HG03520 (cell line): ENCODE measurements at regions not wholly inside any gene's neighbourhood (a gene's known extent, or its start where the extent isn't known, plus 50 kb on each side); places are given as distances from the start of the nearest gene placed in this dataset.
"Not testable (repeated sequence)": the region's sequence is repeated elsewhere in the genome, so short reads cannot be mapped to it uniquely, and the experiment has no call there.

Experiments
- ATAC-seq: cut with Tn5 transposase; IDR thresholded peaks from one replicate; pipeline ENCODE4 v1.9.1; 2021; ENCODE audit warnings: mild to moderate bottlenecking, moderate library complexity; ENCODE audit not compliant: unreplicated experiment

DNA sequence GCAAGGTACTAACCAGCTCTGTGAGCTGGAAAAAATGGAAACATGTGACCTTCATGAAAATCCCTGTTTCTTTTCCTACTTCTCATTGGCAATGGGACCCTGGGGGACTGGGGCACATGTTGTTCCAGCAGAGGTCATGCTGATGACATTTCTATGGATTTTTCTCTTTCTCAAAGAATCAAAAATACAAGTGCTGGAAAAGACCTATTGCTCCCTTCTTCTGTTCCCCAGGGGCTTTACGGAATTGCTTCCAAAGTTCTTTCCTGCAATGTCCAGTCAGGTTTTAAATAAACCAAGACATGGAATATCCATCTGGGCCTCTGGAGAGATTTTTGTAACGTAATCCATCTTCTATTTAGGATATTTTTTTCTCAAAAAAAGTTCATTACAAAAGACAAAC, 1006.1 kb upstream of the CELF4 start:
- no peak for ATAC-seq

DNA sequence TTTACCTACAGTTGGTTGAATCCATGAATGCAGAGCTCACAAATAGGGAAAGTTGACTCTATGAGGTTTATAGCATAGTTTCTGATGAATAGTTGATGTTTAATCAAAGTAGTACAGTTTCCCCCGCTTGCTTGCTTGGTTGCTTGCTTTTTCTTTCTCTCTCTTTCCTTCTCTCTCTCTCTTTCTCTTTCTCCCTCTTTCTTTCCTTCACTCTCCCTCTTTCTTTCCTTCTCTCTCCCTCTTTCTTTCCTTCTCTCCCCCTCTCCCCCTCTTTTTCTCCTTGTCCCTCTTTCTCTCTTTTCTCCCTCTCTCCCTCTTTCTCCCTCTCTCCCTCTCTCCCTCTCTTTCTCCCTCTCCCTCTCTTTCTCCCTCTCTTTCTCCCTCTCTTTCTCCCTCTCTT, 999.9 kb upstream of the CELF4 start:
- no peak for ATAC-seq

DNA sequence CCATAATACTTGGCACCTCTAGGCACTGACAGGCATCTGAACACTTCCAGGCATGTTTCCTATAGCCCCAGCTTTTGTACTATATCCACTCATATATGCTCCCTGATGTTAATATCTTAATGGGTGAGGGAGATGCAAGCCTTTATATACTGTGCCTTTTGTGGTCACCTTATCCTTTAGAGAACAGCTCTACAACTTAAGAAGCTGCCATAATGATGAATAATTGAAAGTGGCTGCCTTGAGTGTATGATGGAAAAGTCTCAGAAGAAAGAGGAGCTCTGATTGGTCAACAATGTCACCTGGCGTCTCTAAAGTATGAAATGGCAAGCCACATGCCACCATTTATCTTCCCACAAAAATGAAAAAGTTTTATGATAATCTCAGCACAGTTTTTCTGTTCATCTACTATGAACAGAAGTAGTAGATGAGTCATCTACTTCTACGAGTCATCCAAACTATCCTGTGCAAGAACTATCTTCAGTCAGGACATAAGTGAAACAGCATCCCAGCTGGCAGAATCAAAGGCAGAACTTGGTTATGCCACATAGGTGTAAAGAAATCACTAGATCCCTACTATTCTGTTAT, 997.9 kb upstream of the CELF4 start:
- ATAC-seq, result no peak

DNA sequence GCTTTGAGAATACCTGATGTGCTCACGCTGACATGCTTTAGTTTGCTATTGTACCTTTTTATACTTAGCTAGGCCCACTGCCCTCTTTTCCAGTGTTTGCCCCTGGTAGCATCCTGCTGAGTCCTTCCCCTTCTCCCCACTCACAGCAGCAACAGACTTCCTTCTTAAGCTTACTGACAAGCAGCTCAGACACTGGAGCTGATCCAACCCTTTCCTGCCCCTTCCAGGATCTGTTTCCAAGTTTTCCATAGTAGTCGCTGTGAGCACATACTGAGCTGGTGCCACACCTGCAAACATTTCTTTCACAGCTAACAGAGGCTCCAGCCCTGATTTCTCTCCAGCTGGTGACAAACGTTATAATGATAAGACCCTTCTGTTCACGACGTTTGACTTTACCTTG, 991.4 kb upstream of the CELF4 start:
- ATAC-seq, result no peak

DNA sequence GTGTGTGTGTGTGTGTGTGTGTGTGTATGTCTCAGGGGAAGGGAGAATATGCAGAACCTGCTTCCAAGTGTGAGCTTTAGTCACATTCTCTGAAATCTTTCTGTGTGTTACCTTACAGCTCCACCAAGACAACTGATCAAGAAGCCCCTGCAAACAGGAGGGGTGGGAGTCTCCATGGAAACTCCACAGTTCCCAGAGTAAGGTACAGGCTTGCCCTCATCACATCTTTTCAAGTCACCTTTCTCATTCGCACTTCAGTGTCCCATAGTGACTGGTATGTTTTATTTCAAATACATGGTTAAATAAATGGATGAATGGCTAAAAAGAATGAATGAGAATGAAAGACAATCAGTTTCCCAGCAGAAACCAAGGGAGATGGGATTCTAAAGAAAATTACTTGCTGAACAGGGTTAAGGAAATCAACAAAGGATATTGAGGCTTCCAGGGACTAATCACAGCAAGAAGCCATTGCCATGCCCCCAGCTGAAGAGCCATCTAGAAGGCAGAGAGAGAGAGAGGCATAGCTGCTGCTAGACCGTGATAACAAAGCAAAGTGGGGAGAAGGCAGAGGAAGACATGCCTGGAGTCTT, 987.2 kb upstream of the CELF4 start:
- ATAC-seq, result no peak

DNA sequence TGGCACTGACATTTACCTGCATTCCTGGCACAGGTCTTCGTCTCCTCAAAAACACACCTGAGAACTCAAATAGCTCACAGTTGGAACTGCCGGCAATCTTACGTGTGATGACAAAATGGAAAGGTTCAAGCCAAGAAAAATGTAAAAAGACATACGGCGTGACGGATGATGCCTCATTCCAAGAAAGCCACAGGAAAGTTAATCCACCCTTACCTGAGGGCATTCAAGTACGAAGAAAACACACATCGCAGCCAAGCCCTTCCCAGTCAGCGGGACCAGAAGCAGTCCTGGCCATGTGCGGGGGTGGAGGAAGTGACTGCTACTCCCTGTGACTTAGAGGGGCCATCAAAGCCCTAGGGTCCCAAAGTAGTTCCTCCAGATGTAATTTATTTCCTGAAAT, 986.3 kb upstream of the CELF4 start:
- no peak for ATAC-seq

DNA sequence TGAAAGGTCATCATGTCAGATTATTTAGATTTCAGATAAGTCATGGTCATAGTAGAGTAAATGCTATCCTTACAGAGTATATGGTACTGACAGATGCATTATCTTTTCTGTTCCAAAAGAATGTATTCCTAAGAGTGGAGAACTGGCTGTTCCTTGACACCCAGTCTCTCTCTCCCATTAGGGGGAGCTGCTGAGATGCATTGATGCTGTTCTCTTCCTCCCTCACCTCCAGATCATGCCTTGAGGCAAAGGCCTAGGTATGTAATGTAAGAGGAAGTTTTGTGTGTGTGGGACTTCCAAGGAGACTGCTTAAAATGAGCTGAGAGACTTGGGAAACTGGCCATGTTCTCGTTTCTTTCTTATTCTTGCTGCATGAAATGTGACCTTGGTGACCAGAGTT, 979.5 kb upstream of the CELF4 start:
- no peak for ATAC-seq

DNA sequence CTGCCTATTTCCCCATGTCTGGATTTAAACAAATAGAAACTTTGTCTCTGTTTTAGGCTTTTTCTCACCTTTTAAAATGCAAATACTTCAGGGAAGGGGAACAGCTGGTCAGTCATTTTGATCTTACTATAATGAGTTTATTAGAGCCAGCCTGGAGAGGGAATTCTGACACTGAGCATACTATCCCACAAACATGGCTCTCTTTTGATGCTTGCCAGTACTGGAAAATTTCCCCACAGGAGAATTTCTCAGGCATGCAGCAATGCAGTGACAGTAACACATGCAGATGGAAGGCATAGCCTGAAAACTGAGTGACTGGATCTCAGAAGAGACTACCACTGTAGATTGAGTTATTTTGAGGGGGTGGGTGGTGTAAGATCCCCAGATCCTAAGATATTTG, 974.3 kb upstream of the CELF4 start:
- ATAC-seq, result no peak

DNA sequence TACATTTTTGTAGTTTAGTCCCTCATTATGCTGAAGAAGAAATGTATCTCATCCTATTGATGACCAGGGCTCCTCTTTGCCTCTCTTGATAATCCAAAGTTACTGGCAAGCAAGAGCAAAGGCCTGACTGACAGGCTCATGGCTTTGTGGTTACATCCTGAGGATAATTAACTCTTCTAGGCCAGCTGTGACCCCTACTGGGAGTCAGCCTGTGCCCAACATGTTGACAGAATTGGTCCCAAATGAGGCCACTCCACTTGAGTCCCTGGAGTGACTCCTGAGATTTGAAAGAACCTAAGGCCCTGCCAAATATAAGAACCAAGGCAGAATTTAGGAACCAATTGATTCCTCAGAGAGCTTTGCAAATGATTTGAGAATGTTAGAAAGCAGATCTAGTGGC, 973.8 kb upstream of the CELF4 start:
- ATAC-seq, result no peak

DNA sequence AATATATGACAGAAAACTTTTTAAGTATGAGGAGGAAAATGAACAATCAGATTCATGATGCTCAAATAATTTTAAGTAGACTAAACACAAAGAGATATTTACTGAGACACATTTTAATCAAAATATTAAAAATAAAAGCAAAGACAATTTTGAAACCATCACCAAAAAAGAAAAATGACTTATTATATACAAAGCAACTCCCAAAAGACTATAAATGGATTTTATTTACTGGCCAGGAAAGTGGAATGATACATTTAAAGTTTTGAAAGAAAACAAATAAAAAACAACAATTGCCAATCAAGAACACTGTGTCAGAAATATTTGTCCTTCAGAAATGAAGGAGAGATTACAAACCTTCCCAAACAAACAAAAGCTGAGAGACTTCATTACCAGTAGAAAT, 968.5 kb upstream of the CELF4 start:
- ATAC-seq, result no peak

DNA sequence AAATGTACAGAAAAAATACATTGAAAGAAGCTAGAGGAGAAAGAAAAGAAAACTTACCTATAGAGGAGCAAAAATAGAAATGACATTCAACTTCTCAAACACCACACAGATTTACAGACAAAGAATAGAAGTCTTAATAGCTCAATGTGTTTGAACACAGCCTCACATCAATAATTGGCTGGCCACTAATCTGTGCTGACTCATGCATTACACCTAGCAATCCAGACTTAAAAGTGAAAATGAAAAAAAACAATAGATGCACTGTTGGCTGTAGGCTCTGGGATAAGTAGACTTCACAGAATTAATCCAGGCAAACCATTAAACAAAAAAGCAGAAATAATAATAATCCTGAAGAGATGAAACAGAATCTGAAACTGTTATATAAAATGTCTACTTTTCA, 961.3 kb upstream of the CELF4 start:
- ATAC-seq, result no peak

DNA sequence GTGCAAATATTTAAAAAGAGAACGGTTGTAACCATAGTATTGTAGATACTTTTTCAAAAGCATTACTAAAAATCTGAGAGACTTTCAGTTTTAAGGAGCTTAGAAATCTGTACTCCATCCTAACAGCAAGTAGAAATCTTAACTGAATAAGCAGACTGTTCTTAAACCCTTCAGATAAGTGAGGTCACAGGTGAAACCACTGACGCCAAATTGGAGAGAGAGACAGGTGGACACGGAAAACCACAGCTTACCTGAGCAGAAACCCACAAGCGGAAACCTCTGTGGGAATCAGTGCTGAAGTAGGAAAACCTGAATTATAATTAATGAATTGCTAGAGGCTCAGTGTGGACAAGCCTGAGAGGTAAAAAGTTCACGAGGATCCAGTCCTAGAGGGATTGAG, 959.4 kb upstream of the CELF4 start:
- ATAC-seq, result no peak

DNA sequence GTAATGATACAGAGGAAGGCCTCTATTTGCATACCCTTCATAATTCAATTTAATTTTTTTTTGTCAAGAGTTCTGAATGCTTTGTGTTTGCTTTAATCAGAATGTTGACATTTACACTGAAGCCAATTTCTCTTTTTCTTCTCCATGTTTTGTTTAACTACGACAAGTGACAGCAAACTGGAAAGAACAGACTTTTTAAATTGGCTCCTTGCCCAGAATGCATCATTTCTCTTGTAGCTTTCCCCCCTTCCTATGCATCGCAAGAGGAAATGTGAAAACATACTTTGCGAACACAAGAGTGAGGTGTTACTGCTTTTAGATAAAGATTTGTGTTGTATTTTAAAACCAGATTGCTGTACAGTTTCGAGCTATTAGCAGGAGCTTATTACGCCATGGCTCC, 955.2 kb upstream of the CELF4 start:
- ATAC-seq, result no peak

DNA sequence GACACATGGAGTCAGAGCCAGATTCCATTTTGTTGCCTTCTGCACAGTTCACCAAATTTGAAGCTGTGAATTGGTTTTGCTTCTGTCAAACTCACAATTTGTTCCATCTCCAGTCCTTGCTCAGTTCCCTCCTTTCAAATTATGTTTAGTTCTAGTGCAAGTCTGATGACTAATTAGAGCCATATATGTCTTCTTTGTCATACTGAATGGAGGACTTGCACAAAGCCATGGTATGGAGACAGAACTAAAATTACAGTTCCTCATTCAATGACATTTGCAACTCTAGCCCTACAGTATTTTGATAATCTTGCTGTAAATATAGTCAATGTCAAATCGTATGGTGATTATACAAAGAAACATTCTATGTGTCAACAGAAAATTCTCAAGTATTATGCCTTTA, 936.9 kb upstream of the CELF4 start:
- no peak for ATAC-seq

DNA sequence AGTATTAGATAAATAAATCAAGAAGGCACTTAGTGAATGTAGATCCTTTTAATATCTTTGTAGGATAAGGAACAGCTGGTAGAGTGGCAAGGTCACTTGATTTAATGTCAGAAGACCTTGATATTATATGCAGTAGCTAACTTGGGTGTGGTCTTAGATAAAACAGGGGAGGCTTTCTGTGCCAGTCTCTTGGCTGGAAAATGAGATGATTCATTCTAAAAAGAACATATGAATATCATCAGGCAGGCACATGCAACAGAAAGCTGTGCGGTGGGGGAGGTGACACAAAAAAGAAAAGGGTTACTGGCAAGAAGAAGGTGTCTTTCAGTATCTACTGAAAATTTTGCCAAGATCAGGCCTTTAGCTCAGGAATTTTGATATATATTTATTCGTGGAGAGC, 931.7 kb upstream of the CELF4 start:
- no peak for ATAC-seq

DNA sequence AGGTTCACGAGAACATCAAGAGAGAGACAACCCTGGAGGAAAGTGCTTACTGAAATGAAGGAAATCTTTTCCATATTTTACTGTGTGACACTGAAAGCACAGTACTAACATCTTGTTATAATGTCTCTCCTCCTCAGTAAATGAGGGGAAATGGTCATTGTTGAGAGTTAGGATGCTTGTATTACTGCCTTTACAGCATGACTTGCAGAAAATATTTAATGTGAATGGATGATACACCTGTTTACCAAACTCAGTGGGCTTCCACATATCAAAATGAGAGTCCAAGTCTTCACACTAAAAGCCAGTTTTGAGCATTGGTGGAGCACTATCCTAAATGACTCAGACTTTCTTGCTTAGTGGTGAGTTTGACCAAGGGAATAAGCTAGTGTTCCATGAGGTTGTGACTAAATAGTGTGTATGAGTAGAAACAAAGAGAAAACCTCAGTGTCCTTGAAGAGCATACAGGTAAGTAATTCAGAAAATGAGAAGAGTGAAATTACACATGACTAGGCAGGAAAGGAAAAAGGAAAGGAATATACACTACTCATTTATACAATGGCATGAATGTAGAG, 930.7 kb upstream of the CELF4 start:
- ATAC-seq, result no peak

DNA sequence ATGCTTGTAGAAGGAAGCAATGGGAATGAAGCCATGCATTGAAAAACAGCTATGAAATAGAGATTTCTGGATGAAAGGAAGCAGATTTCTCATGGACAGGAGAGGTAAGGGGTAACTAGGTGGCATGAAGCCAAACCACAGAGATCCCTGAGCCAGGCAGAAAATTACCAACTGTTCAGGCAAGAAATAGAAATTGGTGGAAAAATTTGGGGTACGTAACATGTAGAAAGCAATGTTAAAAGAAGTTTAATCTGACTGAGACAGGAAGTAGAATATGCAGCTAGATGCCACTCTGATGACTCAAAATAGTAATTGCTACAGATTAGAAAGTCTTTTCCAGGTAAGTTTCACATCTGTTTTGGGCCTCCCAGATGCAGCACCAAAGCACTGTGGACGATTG, 928.5 kb upstream of the CELF4 start:
- ATAC-seq, result no peak

DNA sequence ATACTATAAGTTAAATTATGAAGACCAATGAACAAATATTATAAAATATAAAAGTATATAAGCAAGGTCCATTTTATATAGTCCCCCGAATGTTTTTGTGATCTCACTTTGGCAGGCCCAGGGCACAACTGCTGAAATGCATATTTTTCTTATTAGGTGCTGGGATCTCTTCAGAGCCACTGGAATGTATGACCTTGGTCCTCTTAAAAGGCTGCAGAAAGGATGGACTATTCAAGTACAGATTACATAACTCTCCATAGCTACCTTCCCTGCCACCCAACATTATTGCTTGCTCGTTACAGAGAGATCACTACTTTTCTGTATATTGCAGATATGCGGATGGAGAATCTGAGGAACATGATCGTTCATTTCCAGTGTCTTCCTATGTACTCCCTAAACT, 925.6 kb upstream of the CELF4 start:
- ATAC-seq, result no peak

DNA sequence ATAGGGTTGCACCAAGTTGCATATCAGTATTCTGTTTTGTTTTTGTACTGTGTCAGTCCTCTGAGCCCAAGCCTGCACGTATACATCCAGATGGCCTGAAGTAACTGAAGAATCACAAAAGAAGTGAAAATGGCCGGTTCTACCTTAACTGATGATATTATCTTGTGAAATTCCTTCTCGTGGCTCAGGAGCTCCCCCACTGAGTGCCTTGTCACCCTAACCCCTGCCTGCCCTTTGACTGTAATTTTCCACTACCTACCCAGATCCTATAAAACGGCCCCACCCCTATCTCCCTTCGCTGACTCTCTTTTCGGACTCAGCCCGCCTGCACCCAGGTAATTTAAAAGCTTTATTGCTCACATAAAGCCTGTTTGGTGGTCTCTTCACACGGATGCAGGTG, 924.1 kb upstream of the CELF4 start:
- not testable (repeated sequence) for ATAC-seq

DNA sequence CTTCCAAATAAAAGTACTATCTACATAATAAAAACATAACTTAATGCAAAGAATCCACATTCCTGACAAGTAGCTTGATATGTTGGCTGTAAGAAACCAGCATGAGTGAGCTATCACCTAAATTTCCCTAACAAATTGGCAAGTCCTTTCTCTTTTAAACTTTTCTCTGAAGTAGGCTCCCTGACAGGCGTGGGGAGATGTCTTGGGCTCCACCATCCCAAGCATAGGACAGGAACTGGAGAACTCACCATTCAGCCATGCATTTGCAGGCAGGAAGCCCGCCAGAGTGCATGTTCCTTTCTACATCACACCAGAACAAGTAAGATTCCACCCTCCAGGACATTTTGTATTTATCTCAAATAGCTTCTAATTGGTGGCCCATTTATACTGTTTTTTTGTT, 921.9 kb upstream of the CELF4 start:
- ATAC-seq, result no peak

DNA sequence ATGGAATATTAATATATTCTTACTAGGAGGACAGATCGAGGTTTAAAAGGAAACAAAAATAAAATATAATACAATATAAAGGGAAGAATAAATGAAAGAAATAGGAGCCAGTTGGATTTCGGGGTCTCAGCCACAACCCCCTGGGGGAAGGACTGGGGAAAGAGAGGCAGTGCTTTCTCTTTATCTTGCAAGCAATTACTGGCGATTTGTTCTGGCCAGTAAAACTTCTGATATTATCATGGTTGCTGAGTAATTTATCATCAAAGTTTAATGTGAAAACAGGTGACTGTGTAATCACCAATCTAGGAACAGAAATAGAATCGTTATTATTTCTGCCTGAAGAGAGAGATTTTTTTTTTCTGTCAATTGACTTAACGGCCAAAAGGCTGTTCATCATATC, 917.7 kb upstream of the CELF4 start:
- no peak for ATAC-seq

DNA sequence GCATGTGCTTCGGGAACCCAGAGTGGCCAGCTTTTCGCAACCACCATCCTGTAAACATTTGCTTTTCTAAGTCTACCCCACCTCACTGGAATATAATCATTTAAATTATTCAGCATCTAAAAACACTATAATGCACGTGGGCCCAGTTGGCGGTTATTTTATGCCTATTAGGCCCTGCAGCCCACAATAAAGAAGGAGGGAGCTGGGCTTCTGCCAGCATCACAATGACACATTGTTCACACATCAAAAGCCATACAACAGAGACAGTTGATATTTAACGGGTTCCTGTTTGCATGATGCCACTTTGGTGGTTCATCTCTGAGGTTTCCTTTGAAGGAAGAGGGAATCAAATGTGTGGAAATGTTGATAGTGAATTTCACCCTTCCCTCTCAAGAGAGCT, 916.0 kb upstream of the CELF4 start:
- ATAC-seq, result no peak

DNA sequence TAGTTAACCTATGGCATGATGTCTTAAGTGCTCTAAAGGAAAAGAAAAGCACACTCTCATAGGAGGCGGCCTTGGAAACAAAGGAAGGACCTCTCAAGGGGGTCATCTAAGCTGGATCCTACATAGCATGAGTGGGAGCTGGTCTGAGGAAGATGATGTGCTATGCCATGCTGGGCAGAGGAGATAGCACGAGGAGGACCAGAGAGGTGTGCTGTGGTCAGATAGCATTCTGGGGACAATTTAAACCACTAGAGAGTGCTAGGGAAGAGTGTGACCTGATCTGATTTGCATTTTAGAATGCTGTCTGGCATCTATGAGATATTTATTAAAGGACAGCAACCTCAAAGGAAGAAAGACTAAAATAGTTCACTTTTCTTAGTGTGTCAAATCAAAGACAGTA, 910.1 kb upstream of the CELF4 start:
- no peak for ATAC-seq
